Astrocyte (in vitro differentiated cells and primary cell): ENCODE measurements at regions not wholly inside any gene's neighbourhood (a gene's known extent, or its start where the extent isn't known, plus 50 kb on each side); places are given as distances from the start of the nearest gene placed in this dataset.
A peak's percentile ranks its signal among the peaks of the same experiment; 100 is the strongest.
"Not testable (repeated sequence)": the region's sequence is repeated elsewhere in the genome, so short reads cannot be mapped to it uniquely, and the experiment has no call there.

Source experiments
- DNase-seq: peaks from one replicate; pipeline ENCODE4 v3.0.0-alpha.2; 2010; ENCODE audit warnings: low read depth
- FAIRE-seq: peaks from 2 replicates; lab custom pipeline; 2011; peaks lifted over from hg19 to GRCh38; lab: Jason Lieb, UNC
- H2AFZ ChIP-seq: 2 replicates; pipeline ENCODE4 v1.6.0; 2012; ENCODE audit warnings: low read depth, low read length, inconsistent platforms
- H3K27ac ChIP-seq: 2 replicates; pipeline ENCODE4 v1.5.1; 2011; ENCODE audit warnings: low read depth, low read length, inconsistent platforms
- H3K27me3 ChIP-seq: 2 replicates; pipeline ENCODE4 v1.6.0; 2011; ENCODE audit warnings: low read length, inconsistent platforms; ENCODE audit not compliant: insufficient read depth
- H3K36me3 ChIP-seq: 2 replicates; pipeline ENCODE4 v1.5.1; 2011; ENCODE audit warnings: low read length, inconsistent platforms; ENCODE audit not compliant: insufficient read depth
- H3K4me1 ChIP-seq: 2 replicates; pipeline ENCODE4 v1.5.1; 2011; ENCODE audit warnings: low read length, inconsistent platforms; ENCODE audit not compliant: insufficient read depth
- H3K4me2 ChIP-seq: 2 replicates; pipeline ENCODE4 v1.6.0; 2012; ENCODE audit warnings: low read length, inconsistent platforms
- H3K4me3 ChIP-seq: 2 replicates; pipeline ENCODE4 v1.5.1; 2011; ENCODE audit warnings: low read depth, mild to moderate bottlenecking, low read length, inconsistent platforms; ENCODE audit not compliant: insufficient read depth
- H3K79me2 ChIP-seq: 2 replicates; pipeline ENCODE4 v1.6.0; 2012; ENCODE audit warnings: mild to moderate bottlenecking, low read length, inconsistent platforms; ENCODE audit not compliant: insufficient read depth
- H3K9ac ChIP-seq: 2 replicates; pipeline ENCODE4 v1.6.0; 2012; ENCODE audit warnings: mild to moderate bottlenecking, low read length, inconsistent platforms
- H3K9me3 ChIP-seq: 2 replicates; pipeline ENCODE4 v1.5.1; 2012; ENCODE audit warnings: low read depth, mild to moderate bottlenecking, low read length, inconsistent platforms; ENCODE audit not compliant: insufficient read depth
- H4K20me1 ChIP-seq: 2 replicates; pipeline ENCODE4 v1.6.0; 2012; ENCODE audit warnings: low read length, inconsistent platforms; ENCODE audit not compliant: insufficient read depth
- H3K27ac Mint-ChIP-seq: one replicate; pipeline ENCODE4 v1.8.0; 2021; ENCODE audit warnings: mild to moderate bottlenecking, mixed read lengths; ENCODE audit not compliant: unreplicated experiment
- H3K27me3 Mint-ChIP-seq: one replicate; pipeline ENCODE4 v1.8.0; 2021; ENCODE audit warnings: low read depth, mixed read lengths; ENCODE audit not compliant: unreplicated experiment
- H3K36me3 Mint-ChIP-seq: one replicate; pipeline ENCODE4 v1.8.0; 2021; ENCODE audit warnings: low read depth, mixed read lengths; ENCODE audit not compliant: unreplicated experiment
- H3K4me1 Mint-ChIP-seq: one replicate; pipeline ENCODE4 v1.8.0; 2021; ENCODE audit warnings: low read depth, mixed read lengths; ENCODE audit not compliant: unreplicated experiment
- H3K4me3 Mint-ChIP-seq: one replicate; pipeline ENCODE4 v1.8.0; 2021; ENCODE audit warnings: mild to moderate bottlenecking, moderate library complexity, mixed read lengths; ENCODE audit not compliant: unreplicated experiment
- H3K9me3 Mint-ChIP-seq: one replicate; pipeline ENCODE4 v1.8.0; 2021; ENCODE audit warnings: mild to moderate bottlenecking, mixed read lengths; ENCODE audit not compliant: unreplicated experiment

DNA sequence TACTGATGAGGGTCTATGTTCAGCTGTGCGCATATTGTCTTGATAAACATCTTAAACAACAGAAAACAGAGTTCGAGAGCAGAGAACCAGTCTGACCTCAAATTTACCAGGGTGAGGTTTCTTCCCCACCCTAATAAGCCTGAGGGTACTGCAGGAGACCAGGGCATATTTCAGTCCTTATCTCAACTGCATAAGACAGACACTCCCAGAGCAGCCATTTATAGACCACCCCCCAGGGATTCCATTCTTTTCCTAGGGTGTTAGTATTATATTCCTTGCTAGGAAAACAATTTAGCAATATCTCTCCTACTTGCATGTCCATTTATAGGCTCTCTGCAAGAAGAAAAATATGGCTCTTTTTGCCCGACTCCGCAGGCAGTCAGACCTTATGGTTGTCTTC, 89.5 kb upstream of the POMZP3 start:
- not testable (repeated sequence) for FAIRE-seq, H3K27me3 ChIP-seq, H2AFZ ChIP-seq, H3K4me3 Mint-ChIP-seq, H3K4me1 Mint-ChIP-seq, H3K79me2 ChIP-seq, H4K20me1 ChIP-seq, H3K27ac ChIP-seq, H3K9ac ChIP-seq, H3K36me3 ChIP-seq, DNase-seq, H3K36me3 Mint-ChIP-seq, H3K27ac Mint-ChIP-seq, H3K4me3 ChIP-seq, H3K4me1 ChIP-seq, H3K9me3 ChIP-seq, H3K9me3 Mint-ChIP-seq, H3K27me3 Mint-ChIP-seq, H3K4me2 ChIP-seq

DNA sequence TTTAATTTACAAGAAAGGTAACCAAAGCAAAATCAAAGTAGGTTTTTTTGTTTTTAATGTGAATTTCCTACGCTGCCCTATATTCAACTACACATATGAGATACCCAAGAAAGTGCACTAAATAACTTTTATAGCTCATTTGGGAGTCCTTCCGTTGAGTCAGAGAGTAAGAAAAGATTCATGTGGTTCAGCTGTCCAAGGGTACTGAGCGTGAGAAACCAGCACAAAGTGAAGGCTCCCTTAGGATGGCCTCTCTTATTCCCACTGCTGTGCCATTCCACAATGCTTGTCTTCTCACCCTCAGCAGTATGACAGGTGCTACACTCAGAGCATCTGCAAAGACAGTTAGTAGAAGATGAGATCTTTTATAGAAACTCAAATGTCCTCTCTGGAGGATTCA, 85.8 kb upstream of the POMZP3 start:
- H3K4me3 Mint-ChIP-seq, H4K20me1 ChIP-seq, H3K9ac ChIP-seq, H3K4me3 ChIP-seq, H2AFZ ChIP-seq, H3K27ac ChIP-seq, H3K9me3 ChIP-seq, H3K36me3 ChIP-seq, H3K4me2 ChIP-seq, H3K27me3 ChIP-seq, H3K36me3 Mint-ChIP-seq, DNase-seq, H3K4me1 ChIP-seq, H3K79me2 ChIP-seq, H3K9me3 Mint-ChIP-seq, FAIRE-seq, H3K27ac Mint-ChIP-seq, H3K4me1 Mint-ChIP-seq, H3K27me3 Mint-ChIP-seq: not testable (repeated sequence)

DNA sequence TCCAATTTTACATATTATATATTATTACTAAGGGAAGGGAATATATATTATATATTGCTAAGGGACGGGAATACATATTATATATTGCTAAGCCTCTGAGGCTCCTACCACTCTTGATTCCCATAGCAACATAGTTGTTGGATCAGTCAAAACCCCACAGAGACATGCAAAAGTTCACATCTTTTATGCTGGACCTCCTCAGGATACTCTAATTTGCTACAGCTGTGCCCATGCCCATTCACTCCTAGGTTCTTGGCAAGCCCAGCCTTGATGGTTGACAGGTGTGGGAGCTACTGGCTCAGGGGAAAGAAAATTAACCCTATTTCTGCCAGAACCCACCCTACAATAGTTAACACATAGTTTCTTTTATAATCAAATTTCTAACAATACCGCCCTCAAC, 84.6 kb upstream of the POMZP3 start:
- FAIRE-seq, result peak; percentile 47
- DNase-seq, H3K4me3 Mint-ChIP-seq, H2AFZ ChIP-seq, H4K20me1 ChIP-seq, H3K9me3 Mint-ChIP-seq, H3K9me3 ChIP-seq, H3K9ac ChIP-seq, H3K79me2 ChIP-seq, H3K4me3 ChIP-seq, H3K27me3 ChIP-seq, H3K4me2 ChIP-seq, H3K4me1 Mint-ChIP-seq, H3K27me3 Mint-ChIP-seq, H3K27ac Mint-ChIP-seq, H3K36me3 Mint-ChIP-seq, H3K27ac ChIP-seq, H3K36me3 ChIP-seq, H3K4me1 ChIP-seq: not testable (repeated sequence)

DNA sequence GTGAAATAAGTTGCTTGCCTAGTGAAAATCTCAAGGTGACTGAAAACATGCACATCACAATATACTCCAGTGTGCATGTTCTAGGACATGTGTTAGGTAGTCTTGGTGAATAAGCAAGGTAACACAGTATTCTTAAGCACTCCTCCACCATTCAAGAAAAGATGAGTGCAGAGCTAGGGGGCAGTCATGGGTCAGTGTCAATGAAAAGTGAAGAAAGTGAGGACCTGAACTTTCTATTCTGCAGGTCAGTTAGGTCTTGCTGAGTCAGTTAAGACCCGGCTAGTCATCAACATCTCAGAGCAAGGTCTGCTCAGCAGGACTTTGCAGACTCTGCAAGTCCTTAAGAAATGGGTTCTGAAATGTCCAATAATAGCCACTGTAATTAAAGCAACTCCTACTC, 82.6 kb upstream of the POMZP3 start:
- not testable (repeated sequence) for H3K27me3 Mint-ChIP-seq, FAIRE-seq, H3K36me3 Mint-ChIP-seq

DNA sequence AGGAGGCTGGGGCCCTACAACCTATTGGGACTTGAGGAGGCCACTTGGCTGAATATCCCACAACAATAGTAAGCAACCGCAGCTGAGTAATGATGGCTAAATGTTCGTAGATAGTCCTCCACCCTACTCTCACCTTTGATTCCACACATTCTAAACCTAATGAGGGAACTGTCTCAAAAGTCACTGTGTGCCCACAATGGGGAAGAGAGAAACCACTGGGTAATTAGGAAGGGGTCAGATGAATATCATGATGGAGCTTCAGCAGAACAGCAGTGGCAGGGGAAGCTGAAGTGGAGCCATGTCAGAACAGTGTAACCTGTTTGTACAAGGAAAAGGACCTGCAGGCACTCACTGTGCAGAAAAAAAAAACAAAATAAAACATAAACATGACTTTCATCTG, 81.4 kb upstream of the POMZP3 start:
- not testable (repeated sequence) for H3K9ac ChIP-seq, FAIRE-seq, H2AFZ ChIP-seq, H3K36me3 Mint-ChIP-seq, H3K4me1 ChIP-seq, H3K4me3 ChIP-seq, H3K79me2 ChIP-seq, H3K27me3 ChIP-seq, H3K9me3 ChIP-seq, H3K27ac ChIP-seq, H3K4me1 Mint-ChIP-seq, H4K20me1 ChIP-seq, DNase-seq, H3K9me3 Mint-ChIP-seq, H3K4me2 ChIP-seq, H3K4me3 Mint-ChIP-seq, H3K36me3 ChIP-seq, H3K27ac Mint-ChIP-seq, H3K27me3 Mint-ChIP-seq

More for the DNA sequence above, 82.6 kb upstream of the POMZP3 start:
- not testable (repeated sequence) for H3K4me3 ChIP-seq, H3K9me3 Mint-ChIP-seq, H3K4me2 ChIP-seq, H3K27me3 ChIP-seq, H3K9ac ChIP-seq, H3K4me1 Mint-ChIP-seq, H3K9me3 ChIP-seq, H3K4me3 Mint-ChIP-seq, H2AFZ ChIP-seq, H3K36me3 ChIP-seq, H3K4me1 ChIP-seq, H4K20me1 ChIP-seq, H3K79me2 ChIP-seq, H3K27ac ChIP-seq, DNase-seq, H3K27ac Mint-ChIP-seq

DNA sequence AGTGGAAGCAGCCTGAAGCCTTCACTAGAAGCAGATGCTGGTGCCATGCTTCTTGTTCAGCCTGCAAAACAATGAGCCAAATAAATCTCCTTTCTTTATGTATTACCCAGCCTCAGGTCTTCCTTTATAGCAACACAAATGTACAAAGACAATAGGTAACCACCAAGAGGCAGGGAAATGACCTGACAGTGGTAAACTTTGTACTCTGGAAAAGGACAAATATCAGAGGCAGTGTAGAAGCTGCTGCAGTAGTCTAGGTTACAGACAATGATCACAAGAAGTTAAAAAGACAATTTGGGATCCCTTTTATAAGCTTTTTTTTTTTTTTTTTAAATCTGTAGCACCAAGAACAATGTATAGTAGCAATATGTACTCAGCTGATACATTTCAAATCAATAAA, 76.7 kb upstream of the POMZP3 start:
- not testable (repeated sequence) for FAIRE-seq, H3K27me3 Mint-ChIP-seq, H3K4me3 ChIP-seq

More for the DNA sequence above, 76.7 kb upstream of the POMZP3 start:
- H3K27ac ChIP-seq, H3K9me3 ChIP-seq, H3K4me3 Mint-ChIP-seq, H3K9ac ChIP-seq, H3K9me3 Mint-ChIP-seq, H3K4me1 ChIP-seq, H2AFZ ChIP-seq, H3K4me2 ChIP-seq, H3K36me3 Mint-ChIP-seq, H3K36me3 ChIP-seq, H3K79me2 ChIP-seq, H3K27ac Mint-ChIP-seq, H4K20me1 ChIP-seq, DNase-seq, H3K4me1 Mint-ChIP-seq, H3K27me3 ChIP-seq: not testable (repeated sequence)
